ENCODE measurements at regions not wholly inside any gene's neighbourhood (a gene's known extent, or its start where the extent isn't known, plus 50 kb on each side); places are given as distances from the start of the nearest gene placed in this dataset.

DNA sequence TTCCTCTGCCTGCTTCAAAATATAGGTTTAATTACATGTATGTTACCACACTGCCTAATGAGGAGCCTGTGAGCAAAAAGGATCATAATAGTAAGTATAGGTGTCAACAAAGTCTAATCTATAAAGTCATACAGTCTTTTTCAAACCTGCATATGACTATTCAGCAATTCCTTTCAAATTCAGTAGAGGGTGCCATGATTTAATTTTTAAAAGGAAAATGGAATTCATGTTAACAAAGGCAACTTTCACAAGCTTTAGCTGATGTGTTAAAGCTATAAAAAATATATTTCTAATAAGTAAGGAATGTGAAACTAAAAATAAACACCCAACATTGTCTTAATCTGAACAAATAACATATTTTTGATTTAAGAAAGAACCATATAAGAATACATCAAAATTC is 52.1 kb downstream of the MPP7 start:
- Histone ChIP-seq H3K4me1 (ENCODE audit: low read depth, poor library complexity, severe bottlenecking) (no peaks in the 10 kb centered on the region), H3K27ac (no peak overlapping the region), H3K9ac (no peak overlapping the region), H3K4me2 (no peak overlapping the region), H3K36me3 (ENCODE audit: insufficient read depth) (no peaks in the 10 kb centered on the region), H2AFZ (ENCODE audit: low read depth) (no peak overlapping the region), H4K20me1 (ENCODE audit: insufficient read depth) (no peaks in the 10 kb centered on the region), H3K4me3 (IDR thresholded peaks at IDR 0.05; ENCODE audit: insufficient read depth, low read depth, low read length) (no peak overlapping the region), H3K27me3 (ENCODE audit: insufficient read depth, low read depth) (no peaks in the 10 kb centered on the region), H3K79me2 (ENCODE audit: insufficient read depth, low read depth) (no peaks in the 10 kb centered on the region)
- TF ChIP-seq, protein P1, sequence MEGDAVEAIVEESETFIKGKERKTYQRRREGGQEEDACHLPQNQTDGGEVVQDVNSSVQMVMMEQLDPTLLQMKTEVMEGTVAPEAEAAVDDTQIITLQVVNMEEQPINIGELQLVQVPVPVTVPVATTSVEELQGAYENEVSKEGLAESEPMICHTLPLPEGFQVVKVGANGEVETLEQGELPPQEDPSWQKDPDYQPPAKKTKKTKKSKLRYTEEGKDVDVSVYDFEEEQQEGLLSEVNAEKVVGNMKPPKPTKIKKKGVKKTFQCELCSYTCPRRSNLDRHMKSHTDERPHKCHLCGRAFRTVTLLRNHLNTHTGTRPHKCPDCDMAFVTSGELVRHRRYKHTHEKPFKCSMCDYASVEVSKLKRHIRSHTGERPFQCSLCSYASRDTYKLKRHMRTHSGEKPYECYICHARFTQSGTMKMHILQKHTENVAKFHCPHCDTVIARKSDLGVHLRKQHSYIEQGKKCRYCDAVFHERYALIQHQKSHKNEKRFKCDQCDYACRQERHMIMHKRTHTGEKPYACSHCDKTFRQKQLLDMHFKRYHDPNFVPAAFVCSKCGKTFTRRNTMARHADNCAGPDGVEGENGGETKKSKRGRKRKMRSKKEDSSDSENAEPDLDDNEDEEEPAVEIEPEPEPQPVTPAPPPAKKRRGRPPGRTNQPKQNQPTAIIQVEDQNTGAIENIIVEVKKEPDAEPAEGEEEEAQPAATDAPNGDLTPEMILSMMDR (conservative IDR thresholded peaks at IDR 0.05; ENCODE audit: low read depth, low read length) = peak; percentile 60

DNA sequence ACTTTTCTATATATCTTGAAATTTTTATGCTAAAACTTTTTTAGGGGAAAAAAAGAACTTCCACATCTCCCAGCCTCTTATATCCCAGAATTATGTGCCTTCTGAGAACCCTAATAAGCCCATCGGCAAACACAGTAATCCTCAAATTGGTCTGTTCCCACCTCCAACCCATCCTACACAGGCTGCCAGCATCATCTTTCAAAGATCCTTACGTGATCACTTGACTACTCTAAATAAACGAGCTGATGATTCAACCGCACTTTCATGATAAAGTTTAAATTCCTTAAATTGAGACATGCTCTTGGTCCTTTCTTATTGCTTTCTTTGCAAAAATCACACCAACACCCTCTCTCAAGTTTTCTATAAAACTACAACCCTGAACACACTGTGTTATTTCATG is 52.5 kb downstream of the MPP7 start:
- H3K9ac ChIP-seq = no peak overlapping the region
- TF ChIP-seq, protein P1 (conservative IDR thresholded peaks at IDR 0.05; ENCODE audit: low read depth, low read length) = no peak
- H3K27ac ChIP-seq = no peak overlapping the region
- no peak overlapping the region for H3K4me2 ChIP-seq
- no peaks in the 10 kb centered on the region for H3K79me2 ChIP-seq (ENCODE audit: insufficient read depth, low read depth)
- no peak overlapping the region for H2AFZ ChIP-seq (ENCODE audit: low read depth)
- H3K4me3 ChIP-seq (IDR thresholded peaks at IDR 0.05; ENCODE audit: insufficient read depth, low read depth, low read length) = no peak overlapping the region
- no peaks in the 10 kb centered on the region for H3K4me1 ChIP-seq (ENCODE audit: low read depth, poor library complexity, severe bottlenecking)
- H4K20me1 ChIP-seq (ENCODE audit: insufficient read depth) = no peaks in the 10 kb centered on the region
- no peaks in the 10 kb centered on the region for H3K27me3 ChIP-seq (ENCODE audit: insufficient read depth, low read depth)
- H3K36me3 ChIP-seq (ENCODE audit: insufficient read depth) = no peaks in the 10 kb centered on the region

DNA sequence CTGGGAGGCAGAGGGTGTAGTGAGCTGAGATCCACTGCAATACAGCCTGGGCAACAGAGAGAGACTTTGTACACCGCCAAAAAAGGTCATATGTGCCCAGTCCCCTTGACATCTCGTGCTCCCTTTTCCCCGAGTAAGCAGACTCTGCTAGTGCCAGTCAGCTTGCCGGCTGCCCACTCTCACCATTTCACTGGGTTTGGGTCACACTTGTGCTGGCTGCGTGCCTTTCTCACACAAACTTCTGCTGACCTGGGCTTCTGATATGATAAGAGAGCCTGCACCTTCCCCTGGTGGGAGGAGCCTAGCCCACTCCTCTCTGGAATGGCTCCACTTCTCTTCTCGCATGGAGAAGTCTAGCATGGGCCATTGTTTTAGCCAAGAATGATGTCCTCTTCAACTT is 53.4 kb downstream of the MPP7 start:
- TF ChIP-seq, protein P1 (conservative IDR thresholded peaks at IDR 0.05; ENCODE audit: low read depth, low read length) = no peak
- Histone ChIP-seq H3K27me3 (ENCODE audit: insufficient read depth, low read depth) (no peaks in the 10 kb centered on the region), H3K27ac (no peak overlapping the region), H4K20me1 (ENCODE audit: insufficient read depth) (no peaks in the 10 kb centered on the region), H3K4me3 (IDR thresholded peaks at IDR 0.05; ENCODE audit: insufficient read depth, low read depth, low read length) (no peak overlapping the region), H3K9ac (no peak overlapping the region), H3K36me3 (ENCODE audit: insufficient read depth) (no peaks in the 10 kb centered on the region), H3K4me2 (no peak overlapping the region), H3K79me2 (ENCODE audit: insufficient read depth, low read depth) (no peaks in the 10 kb centered on the region), H3K4me1 (ENCODE audit: low read depth, poor library complexity, severe bottlenecking) (no peaks in the 10 kb centered on the region), H2AFZ (ENCODE audit: low read depth) (no peak overlapping the region)

DNA sequence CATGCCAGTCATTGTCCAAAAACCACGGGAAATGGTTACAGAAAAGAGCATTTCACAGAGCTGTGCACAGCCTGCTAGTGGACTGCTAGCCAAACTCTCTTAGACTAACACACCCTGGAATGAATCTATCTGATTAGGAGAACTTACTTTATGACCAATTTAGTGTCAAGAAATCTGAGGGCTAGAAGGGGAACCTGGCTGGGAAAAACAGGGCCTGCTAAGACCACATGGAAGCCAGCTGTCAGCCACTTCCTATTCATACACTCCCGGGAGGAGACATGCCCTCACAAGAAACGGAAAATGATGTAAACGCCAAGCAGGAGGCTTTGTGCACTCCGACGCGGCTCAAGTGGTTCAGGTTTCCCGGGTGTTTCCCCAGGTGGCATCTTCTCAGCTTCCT is 54.8 kb downstream of the MPP7 start:
- Histone ChIP-seq H2AFZ (ENCODE audit: low read depth) (no peak overlapping the region), H3K36me3 (ENCODE audit: insufficient read depth) (no peaks in the 10 kb centered on the region), H4K20me1 (ENCODE audit: insufficient read depth) (no peaks in the 10 kb centered on the region), H3K4me3 (IDR thresholded peaks at IDR 0.05; ENCODE audit: insufficient read depth, low read depth, low read length) (no peak overlapping the region), H3K27ac (no peak overlapping the region), H3K27me3 (ENCODE audit: insufficient read depth, low read depth) (no peaks in the 10 kb centered on the region), H3K4me1 (ENCODE audit: low read depth, poor library complexity, severe bottlenecking) (no peaks in the 10 kb centered on the region), H3K79me2 (ENCODE audit: insufficient read depth, low read depth) (no peaks in the 10 kb centered on the region), H3K4me2 (no peak overlapping the region), H3K9ac (no peak overlapping the region)
- TF ChIP-seq, protein P1 (conservative IDR thresholded peaks at IDR 0.05; ENCODE audit: low read depth, low read length) = no peak

DNA sequence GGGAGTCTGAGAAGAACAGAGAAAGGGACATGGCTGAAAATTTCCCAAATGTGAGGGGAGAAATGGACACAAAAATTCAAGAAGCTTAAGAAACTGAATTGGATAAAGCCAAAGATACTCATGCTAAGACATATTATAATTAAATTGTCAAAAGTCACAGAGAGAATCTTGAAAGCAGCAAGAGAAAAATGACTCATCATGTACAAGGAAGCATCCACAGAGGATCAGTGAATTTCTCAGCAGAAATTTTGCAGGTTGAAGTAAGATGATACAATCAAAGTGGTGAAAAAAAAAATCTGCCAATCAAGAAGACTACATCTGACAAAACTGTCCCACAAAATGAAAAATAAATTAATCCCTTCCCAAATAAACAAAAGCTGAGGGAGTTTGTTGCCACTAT is 56.8 kb downstream of the MPP7 start:
- H3K4me3 ChIP-seq (IDR thresholded peaks at IDR 0.05; ENCODE audit: insufficient read depth, low read depth, low read length) = no peak overlapping the region
- TF ChIP-seq, protein P1 (conservative IDR thresholded peaks at IDR 0.05; ENCODE audit: low read depth, low read length) = no peak
- no peak overlapping the region for H2AFZ ChIP-seq (ENCODE audit: low read depth)
- H3K79me2 ChIP-seq (ENCODE audit: insufficient read depth, low read depth) = no peaks in the 10 kb centered on the region
- H3K4me2 ChIP-seq = no peak overlapping the region
- no peak overlapping the region for H3K9ac ChIP-seq
- no peaks in the 10 kb centered on the region for H4K20me1 ChIP-seq (ENCODE audit: insufficient read depth)
- H3K4me1 ChIP-seq (ENCODE audit: low read depth, poor library complexity, severe bottlenecking) = no peaks in the 10 kb centered on the region
- H3K27ac ChIP-seq = no peak overlapping the region
- no peaks in the 10 kb centered on the region for H3K36me3 ChIP-seq (ENCODE audit: insufficient read depth)
- H3K27me3 ChIP-seq (ENCODE audit: insufficient read depth, low read depth) = no peaks in the 10 kb centered on the region

All from KMS-11 (cell line).